ENCODE measurements at regions not wholly inside any gene's neighbourhood (a gene's known extent, or its start where the extent isn't known, plus 50 kb on each side); places are given as distances from the start of the nearest gene placed in this dataset.
A peak's percentile ranks its signal among the peaks of the same experiment; 100 is the strongest.
"Not testable (repeated sequence)": the region's sequence is repeated elsewhere in the genome, so short reads cannot be mapped to it uniquely, and the experiment has no call there.

- intact Hi-C loops (cut with micrococcal nuclease); DNase-seq: not testable (repeated sequence)
- peak; percentile 63 for ATAC-seq
Observed at GRCh38 chr16:33988012-33988411, 528.6 kb downstream of the TP53TG3F start.

DNA sequence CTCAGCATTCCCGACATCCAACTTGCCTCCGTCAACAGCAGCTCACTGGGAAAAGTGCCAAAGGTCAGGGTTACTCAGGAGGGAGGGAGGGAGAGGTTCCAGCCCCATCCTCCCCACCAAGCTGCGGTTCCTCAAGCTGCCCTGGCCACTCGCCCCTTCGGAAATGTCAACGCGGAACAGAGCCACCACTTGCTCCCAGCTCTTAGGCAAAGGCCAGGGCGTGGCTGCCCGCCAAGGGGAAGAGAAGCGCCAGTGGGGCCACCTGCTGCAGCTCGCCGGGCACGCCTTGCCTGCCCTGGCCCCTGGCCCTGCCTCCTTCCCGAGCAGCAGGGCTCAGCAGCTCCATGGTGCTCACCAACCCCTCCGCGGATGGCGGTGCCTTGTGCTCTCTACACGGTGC lies 531.1 kb downstream of the TP53TG3F start:
- DNase-seq; intact Hi-C loops (cut with micrococcal nuclease): not testable (repeated sequence)
- peak; percentile 46 for ATAC-seq

DNA sequence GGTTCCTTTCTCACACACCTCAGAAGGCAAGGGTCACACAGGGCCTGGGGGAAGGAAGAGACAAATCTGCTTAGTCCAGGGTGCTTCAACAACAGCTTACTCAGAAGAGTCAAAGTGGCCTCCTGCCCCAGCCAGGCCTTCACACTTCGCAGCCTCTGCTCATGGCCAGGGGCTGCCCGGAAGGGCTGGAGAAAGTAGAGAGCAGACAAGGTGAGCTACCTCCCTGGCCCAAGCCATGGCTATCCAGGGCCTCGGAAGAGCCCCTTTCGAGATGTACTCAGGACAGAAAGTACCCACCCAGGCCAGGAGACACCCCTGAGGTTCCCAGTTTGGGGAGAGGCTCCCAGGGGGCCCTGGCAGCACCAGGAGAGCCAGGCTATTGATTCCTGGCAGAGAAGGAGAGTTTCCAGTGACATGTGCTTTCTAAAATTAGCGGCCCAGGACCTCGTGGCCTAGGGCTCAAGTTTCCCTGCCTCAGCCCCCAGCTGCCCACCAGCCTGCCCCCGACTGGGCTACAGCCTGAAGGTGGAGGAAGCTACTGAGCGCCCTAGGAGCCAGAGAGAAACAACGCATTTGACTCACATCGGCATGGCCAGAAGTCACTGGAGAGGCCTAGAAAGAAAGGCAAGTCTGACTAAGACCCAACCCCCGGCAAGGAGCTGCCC lies 533.2 kb downstream of the TP53TG3F start:
- intact Hi-C loops (cut with micrococcal nuclease), result not testable (repeated sequence)
- DNase-seq, result peak; percentile 29
- ATAC-seq, result peak; percentile 51

DNA sequence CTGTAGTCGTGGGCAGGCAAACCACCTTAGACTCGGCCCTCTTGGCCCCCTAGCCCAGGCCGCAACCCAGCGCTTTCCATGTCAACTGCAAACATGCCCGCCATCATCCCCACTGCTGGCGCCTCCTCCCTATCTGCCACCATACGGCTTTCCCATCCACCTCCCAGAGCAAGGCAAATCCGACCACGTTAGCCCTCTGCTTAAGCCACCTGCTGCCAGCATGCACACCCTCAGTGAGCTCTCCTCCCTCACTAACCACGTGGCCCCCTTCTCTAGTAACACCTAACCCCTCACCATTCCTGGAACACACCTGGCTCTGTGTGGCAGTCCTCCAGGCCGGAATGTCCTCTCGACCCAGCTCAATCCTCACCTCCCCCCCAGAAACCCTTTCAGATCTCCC lies 534.8 kb downstream of the TP53TG3F start:
- DNase-seq; intact Hi-C loops (cut with micrococcal nuclease); ATAC-seq: not testable (repeated sequence)

DNA sequence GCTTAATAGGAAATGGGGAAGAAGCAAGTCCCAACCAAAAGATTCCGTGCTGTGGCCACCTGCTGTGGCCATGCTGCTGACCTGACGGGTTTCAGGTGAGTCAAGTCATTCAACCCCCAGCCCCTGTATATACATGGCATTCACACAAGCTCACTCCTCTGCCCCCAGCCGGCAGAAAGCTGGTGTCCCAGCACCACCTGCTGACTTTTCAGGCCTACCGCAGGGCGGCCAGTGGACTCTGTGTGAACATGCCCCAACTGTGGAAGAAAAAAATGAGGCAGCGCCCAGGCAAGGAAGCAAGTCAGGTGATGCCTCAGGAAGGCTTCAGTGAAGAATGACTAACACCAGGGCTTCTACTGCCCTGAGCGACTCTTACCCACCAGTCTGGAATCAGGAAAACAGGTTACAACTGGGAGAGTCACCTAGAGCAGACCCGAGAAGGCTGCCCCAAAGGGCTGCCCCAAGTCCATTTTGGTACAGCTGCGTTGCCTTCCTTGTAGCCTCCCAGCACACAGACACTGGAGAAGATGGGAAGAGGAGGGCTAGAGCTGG lies 536.5 kb downstream of the TP53TG3F start:
- DNase-seq (peak; percentile 61), ATAC-seq (peak; percentile 69)
- intact Hi-C loops (cut with micrococcal nuclease), result not testable (repeated sequence)

DNA sequence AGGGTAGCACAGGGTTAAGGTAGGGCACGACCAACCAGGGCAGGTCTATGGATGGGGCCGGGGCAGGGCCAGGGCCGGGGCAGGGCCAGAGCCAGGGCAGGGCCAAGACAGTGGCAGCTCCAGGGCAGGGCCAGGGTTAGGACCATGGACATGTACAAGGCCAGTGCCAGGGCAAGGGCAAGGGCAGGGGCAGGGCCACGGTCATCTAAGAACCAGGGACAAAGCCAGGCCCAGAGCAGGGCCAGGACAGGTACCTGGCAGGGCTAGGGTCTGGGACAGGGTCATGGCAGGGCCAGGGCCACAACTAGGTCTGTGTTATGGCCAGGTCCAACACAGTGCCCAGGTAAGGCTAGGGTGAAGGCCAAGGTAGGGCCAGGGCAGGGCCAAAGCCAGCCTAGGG lies 541.8 kb downstream of the TP53TG3F start:
- intact Hi-C loops (cut with micrococcal nuclease); DNase-seq; ATAC-seq: not testable (repeated sequence)

- ATAC-seq; intact Hi-C loops (cut with micrococcal nuclease): not testable (repeated sequence)
- peak; percentile 28 for DNase-seq
Observed at GRCh38 chr16:34001961-34002360, 542.5 kb downstream of the TP53TG3F start.

- ATAC-seq; DNase-seq; intact Hi-C loops (cut with micrococcal nuclease): not testable (repeated sequence)
Observed at GRCh38 chr16:34014841-34015820, 555.7 kb downstream of the TP53TG3F start.

- intact Hi-C loops (cut with micrococcal nuclease); ATAC-seq; DNase-seq: not testable (repeated sequence)
Observed at GRCh38 chr16:34018277-34018676, 558.9 kb downstream of the TP53TG3F start.

DNA sequence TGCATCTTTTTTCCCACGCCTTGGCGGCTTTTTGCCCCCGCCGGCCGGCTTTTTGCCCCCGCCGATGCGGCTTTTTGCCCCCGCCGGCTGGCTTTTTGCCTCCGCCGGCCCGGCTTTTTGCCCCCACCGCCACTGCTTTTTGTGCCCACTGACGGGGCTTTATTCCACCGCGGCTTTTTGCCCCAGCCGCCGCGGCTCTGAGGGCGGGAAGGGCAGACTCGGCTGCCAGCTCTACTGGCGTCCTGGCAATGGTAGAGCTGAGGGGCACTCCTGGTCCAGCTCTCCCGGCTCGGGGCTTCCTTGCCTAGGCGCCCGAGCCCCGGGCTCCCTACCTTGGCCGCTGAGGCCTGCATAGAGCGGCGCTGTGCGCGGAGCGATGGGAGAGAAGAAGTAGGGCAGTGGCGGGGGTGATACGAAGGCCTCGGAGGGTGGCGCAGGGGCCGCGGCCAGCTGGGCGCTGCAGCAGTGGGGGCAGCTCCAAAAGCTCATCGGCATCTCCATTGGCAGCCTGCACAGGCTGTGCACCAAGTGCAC lies 591.4 kb downstream of the TP53TG3F start:
- no peak for DNase-seq
- intact Hi-C loops (cut with micrococcal nuclease), result no loop called here
- no peak for ATAC-seq

DNA sequence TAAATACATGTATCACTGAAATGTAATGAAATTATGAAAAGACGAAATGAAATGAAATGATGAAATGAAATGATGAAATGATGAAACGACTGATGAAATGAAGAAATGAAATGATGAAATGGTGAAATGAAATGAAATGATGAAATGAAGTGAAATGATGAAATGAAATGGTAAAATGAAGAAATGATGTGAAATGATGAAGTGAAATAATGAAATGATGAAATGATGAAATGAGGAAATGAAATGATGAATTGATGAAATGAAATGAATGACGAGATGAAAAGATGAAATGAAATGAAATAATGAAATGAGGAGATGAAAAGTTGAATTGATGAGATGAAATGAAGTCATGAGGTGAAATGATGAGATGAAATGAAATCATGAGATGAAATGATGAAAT lies 594.7 kb downstream of the TP53TG3F start:
- DNase-seq (no peak), ATAC-seq (no peak)
- intact Hi-C loops (cut with micrococcal nuclease), result no loop called here

DNA sequence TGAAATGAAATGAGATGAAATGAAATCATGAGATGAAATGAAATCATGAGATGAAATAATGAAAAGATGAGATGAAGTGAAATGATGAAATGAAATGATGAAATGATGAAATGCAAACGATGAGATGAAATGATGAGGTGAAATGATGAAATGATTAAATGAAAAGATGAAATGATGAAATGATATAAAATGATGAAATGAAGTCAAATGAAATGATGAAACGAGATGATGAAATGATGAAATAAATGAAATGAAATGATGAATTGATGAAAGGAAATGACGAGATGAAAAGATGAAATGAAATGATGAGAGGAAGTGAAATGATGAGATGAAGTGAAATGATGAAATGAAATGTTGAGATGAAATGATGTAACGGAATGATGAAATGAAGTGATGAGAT lies 595.6 kb downstream of the TP53TG3F start:
- intact Hi-C loops (cut with micrococcal nuclease), result no loop called here
- DNase-seq, result no peak
- no peak for ATAC-seq

- intact Hi-C loops (cut with micrococcal nuclease), result not testable (repeated sequence)
Observed at GRCh38 chr16:34062620-34063253, 603.3 kb downstream of the TP53TG3F start.

DNA sequence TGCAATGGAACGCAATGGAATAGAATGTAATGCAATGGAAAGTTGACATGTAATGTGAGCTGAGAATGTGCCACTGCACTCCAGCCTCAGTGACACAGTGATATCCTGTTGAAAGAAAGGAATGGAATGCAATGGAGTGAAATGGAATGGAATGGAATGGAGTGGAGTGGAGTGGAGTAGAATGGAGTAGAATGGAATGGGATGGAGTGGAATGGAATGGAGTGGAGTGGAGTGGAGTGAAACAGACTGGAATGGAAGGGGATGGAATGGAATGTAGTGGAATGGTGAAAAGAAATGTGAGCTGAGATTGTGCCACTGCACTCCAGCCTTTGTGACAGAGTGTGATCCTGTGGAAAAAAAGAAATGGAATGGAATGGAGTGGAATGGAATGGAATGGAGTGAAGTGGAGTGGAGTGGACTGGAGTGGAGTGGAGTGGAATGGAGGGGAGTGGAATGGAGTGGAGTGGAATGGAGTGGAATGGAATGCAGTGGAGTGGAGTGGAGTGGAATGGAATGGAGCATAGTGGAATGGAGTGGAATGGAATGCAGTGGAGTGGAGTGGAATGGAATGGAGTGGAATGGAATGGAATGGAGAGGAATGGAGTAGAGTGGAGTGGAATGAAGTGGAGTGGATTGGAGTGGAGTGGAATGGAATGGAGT lies 604.2 kb downstream of the TP53TG3F start:
- DNase-seq; intact Hi-C loops (cut with micrococcal nuclease): not testable (repeated sequence)
- ATAC-seq, result peak; percentile 48

More at GRCh38 chr16:34062620-34063253, 603.3 kb downstream of the TP53TG3F start:
- ATAC-seq, result peak; percentile 73
- DNase-seq, result not testable (repeated sequence)

- intact Hi-C loops (cut with micrococcal nuclease); DNase-seq: not testable (repeated sequence)
- ATAC-seq, result peak; percentile 47
Observed at GRCh38 chr16:34064602-34065001, 605.2 kb downstream of the TP53TG3F start.

GRCh38 chr16:34069731-34070130 lies 610.3 kb downstream of the TP53TG3F start:
- intact Hi-C loops (cut with micrococcal nuclease); ATAC-seq; DNase-seq: not testable (repeated sequence)

GRCh38 chr16:34078691-34079090 lies 619.3 kb downstream of the TP53TG3F start:
- intact Hi-C loops (cut with micrococcal nuclease), result no loop called here
- DNase-seq (no peak), ATAC-seq (no peak)

- ATAC-seq; intact Hi-C loops (cut with micrococcal nuclease); DNase-seq: not testable (repeated sequence)
Observed at GRCh38 chr16:34085038-34085437, 625.6 kb downstream of the TP53TG3F start.

Data from left ventricle myocardium superior (tissue), 1 donor.